ENCODE measurements at regions not wholly inside any gene's neighbourhood (a gene's known extent, or its start where the extent isn't known, plus 50 kb on each side); places are given as distances from the start of the nearest gene placed in this dataset.

- POLR2A ChIA-PET, result interaction anchor here (0.7 kb wide), 1 partner anchor 32 kb away, joined by 3 read pairs; no protein-coding TSS in a partner anchor
- intact Hi-C loops (cut with micrococcal nuclease), result no loop called here
- peaks cover 4 to 32% of the 10 kb centered on the region in 2 experiments for H3K4me1 ChIP-seq (replicated peaks in 1 of 2; ENCODE audit: control insufficient read depth in 2 of 2, insufficient read depth in 2 of 2, low read length in 2 of 2)
These were observed 117.8 kb upstream of the NKX1-1 start for GRCh38 chr4:1523907-1524636.

GRCh38 chr4:1523506-1523905, 117.3 kb upstream of the NKX1-1 start:
- no peak for FAIRE-seq

More at GRCh38 chr4:1523907-1524636, 117.8 kb upstream of the NKX1-1 start:
- CTCF ChIA-PET (ENCODE audit: low intra/inter-chr PET ratio), result no interaction called here
- no peak overlapping the region for H2AFZ ChIP-seq (ENCODE audit: low read depth, low read length)
- BruUV-seq (replicated peaks), result no TSS peak
- no peak for DNase-seq (ENCODE audit: extremely low read depth in 1 of 4, low spot score in 3 of 4)
- no peak overlapping the region for H3K4me3 ChIP-seq
- no peak for TF ChIP-seq SP2 (IDR thresholded peaks at IDR 0.05; ENCODE audit: extremely low read depth, low read depth, low read length, poor library complexity, severe bottlenecking)
- peak; percentile 58; the same call in 1 of the 2 replicates for TF ChIP-seq ZNF263 (CRISPR knock-in tag; IDR thresholded peaks at IDR 0.05; ENCODE audit: borderline replicate concordance)
- no peak overlapping the region for H3K27ac ChIP-seq (ENCODE audit: extremely low read depth, low read depth, low read length)
- 14% methylated on average over 24 of the region's 24 CpGs for WGBS (ENCODE audit: insufficient coverage, low coverage, missing lambda C conversion rate)
- in situ Hi-C loops (cut with MboI), result no loop called here
- no peaks in the 10 kb centered on the region for H3K9me3 ChIP-seq (replicated peaks; ENCODE audit: control insufficient read depth, insufficient read depth, low read depth, low read length)
- no peaks in the 10 kb centered on the region for H3K36me3 ChIP-seq (ENCODE audit: control insufficient read depth, insufficient read depth, low read length)
- no peak for ATAC-seq
- H3K9ac ChIP-seq (ENCODE audit: insufficient read depth in 1 of 2, low read depth in 2 of 2, low read length in 2 of 2), result no peak overlapping the region
- peaks cover 23 to 45% of the 10 kb centered on the region in 2 experiments for H3K27me3 ChIP-seq (ENCODE audit: control insufficient read depth in 2 of 2, insufficient read depth in 2 of 2, low read length in 2 of 2)
- no peak for FAIRE-seq
- no peaks in the 10 kb centered on the region for H3K79me2 ChIP-seq (ENCODE audit: control insufficient read depth, insufficient read depth, low read length)
- H4K20me1 ChIP-seq (replicated peaks; ENCODE audit: control insufficient read depth, insufficient read depth, low read length), result no peaks in the 10 kb centered on the region
- H3K4me2 ChIP-seq (ENCODE audit: insufficient read depth, low read length), result no peak overlapping the region
- H3K9me1 ChIP-seq (ENCODE audit: control insufficient read depth, insufficient read depth, low read length), result no peaks in the 10 kb centered on the region

More at GRCh38 chr4:1523506-1523905, 117.3 kb upstream of the NKX1-1 start:
- Histone ChIP-seq H3K9me1 (ENCODE audit: control insufficient read depth, insufficient read depth, low read length) (no peaks in the 10 kb centered on the region), H3K36me3 (ENCODE audit: control insufficient read depth, insufficient read depth, low read length) (no peaks in the 10 kb centered on the region), H3K4me1 (replicated peaks in 1 of 2; ENCODE audit: control insufficient read depth in 2 of 2, insufficient read depth in 2 of 2, low read length in 2 of 2) (peaks cover 4 to 35% of the 10 kb centered on the region in 2 experiments), H4K20me1 (replicated peaks; ENCODE audit: control insufficient read depth, insufficient read depth, low read length) (no peaks in the 10 kb centered on the region), H3K79me2 (ENCODE audit: control insufficient read depth, insufficient read depth, low read length) (no peaks in the 10 kb centered on the region), H3K27ac (ENCODE audit: extremely low read depth, low read depth, low read length) (no peak overlapping the region), H3K27me3 (ENCODE audit: control insufficient read depth in 2 of 2, insufficient read depth in 2 of 2, low read length in 2 of 2) (peaks cover 20 to 47% of the 10 kb centered on the region in 2 experiments), H2AFZ (ENCODE audit: low read depth, low read length) (no peak overlapping the region), H3K9ac (ENCODE audit: insufficient read depth in 1 of 2, low read depth in 2 of 2, low read length in 2 of 2) (no peak overlapping the region; a peak in 1 of 4 replicates), H3K9me3 (replicated peaks; ENCODE audit: control insufficient read depth, insufficient read depth, low read depth, low read length) (no peaks in the 10 kb centered on the region), H3K4me3 (no peak overlapping the region), H3K4me2 (ENCODE audit: insufficient read depth, low read length) (no peak overlapping the region)
- ATAC-seq, result no peak
- POLR2A ChIA-PET, result interaction anchor here (0.6 kb wide), 2 partner anchors 11 to 485 kb away, joined by 3 read pairs; no protein-coding TSS in a partner anchor
- BruUV-seq (replicated peaks), result no TSS peak
- CTCF ChIA-PET (ENCODE audit: low intra/inter-chr PET ratio), result no interaction called here
- 8% methylated on average over 4 of the region's 4 CpGs for WGBS (ENCODE audit: insufficient coverage, low coverage, missing lambda C conversion rate)
- intact Hi-C loops (cut with micrococcal nuclease), result no loop called here
- DNase-seq (ENCODE audit: extremely low read depth in 1 of 4, low spot score in 3 of 4), result no peak
- in situ Hi-C loops (cut with MboI), result no loop called here
- TF ChIP-seq TCF7 (IDR thresholded peaks at IDR 0.05; ENCODE audit: borderline replicate concordance) (no peak), ZFP1 (CRISPR knock-in tag; IDR thresholded peaks at IDR 0.05) (no peak), MYNN (IDR thresholded peaks at IDR 0.05) (no peak), MYNN (CRISPR knock-in tag; IDR thresholded peaks at IDR 0.05) (no peak), CXXC5 (CRISPR knock-in tag; IDR thresholded peaks at IDR 0.05) (no peak), ZNF217 (CRISPR knock-in tag; IDR thresholded peaks at IDR 0.05) (no peak), CAMTA2 (CRISPR knock-in tag; conservative IDR thresholded peaks at IDR 0.05) (no peak), TRIM24 (IDR thresholded peaks at IDR 0.05) (no peak), ZHX1 (conservative IDR thresholded peaks at IDR 0.05; ENCODE audit: low read length) (no peak), VEZF1 (CRISPR knock-in tag; IDR thresholded peaks at IDR 0.05) (no peak)

Measured in K562 (cell line).